IPS DF 6.9 (cell line): ENCODE measurements at regions not wholly inside any gene's neighbourhood (a gene's known extent, or its start where the extent isn't known, plus 50 kb on each side); places are given as distances from the start of the nearest gene placed in this dataset.
"Not testable (repeated sequence)": the region's sequence is repeated elsewhere in the genome, so short reads cannot be mapped to it uniquely, and the experiment has no call there.

Experiments
- DNase-seq: peaks from one replicate; pipeline ENCODE4 v3.0.0-alpha.2; 2013; ENCODE audit warnings: low read depth, low spot score
- H3K27ac ChIP-seq: one replicate; pipeline ENCODE4 v1.5.1; 2013; ENCODE audit warnings: low read length, control low read depth
- H3K27me3 ChIP-seq: 2 replicates; pipeline ENCODE4 v1.6.1; 2013; ENCODE audit warnings: mild to moderate bottlenecking, low read length; ENCODE audit not compliant: control insufficient read depth, insufficient read depth
- H3K36me3 ChIP-seq: 2 replicates; pipeline ENCODE4 v1.6.1; 2013; ENCODE audit warnings: low read length; ENCODE audit not compliant: control insufficient read depth, insufficient read depth
- H3K4me1 ChIP-seq: 2 replicates; pipeline ENCODE4 v1.6.1; 2013; ENCODE audit warnings: low read length; ENCODE audit not compliant: control insufficient read depth, insufficient read depth
- H3K4me3 ChIP-seq: 2 replicates; pipeline ENCODE4 v1.5.1; 2013; ENCODE audit warnings: mild to moderate bottlenecking, low read length
- H3K9me3 ChIP-seq: 2 replicates; pipeline ENCODE4 v1.6.1; 2013; ENCODE audit warnings: low read length, inconsistent platforms; ENCODE audit not compliant: control insufficient read depth, insufficient read depth
- WGBS: extraction: QIAGEN DNeasy Blood & Tissue Kit; methylation state at CpG from one replicate; pipeline ENCODE4 v1.1.7; 2013; ENCODE audit warnings: mixed read lengths, missing lambda C conversion rate; ENCODE audit not compliant: insufficient read length, insufficient coverage; 5-methylcytosine and 5-hydroxymethylcytosine counted together

DNA sequence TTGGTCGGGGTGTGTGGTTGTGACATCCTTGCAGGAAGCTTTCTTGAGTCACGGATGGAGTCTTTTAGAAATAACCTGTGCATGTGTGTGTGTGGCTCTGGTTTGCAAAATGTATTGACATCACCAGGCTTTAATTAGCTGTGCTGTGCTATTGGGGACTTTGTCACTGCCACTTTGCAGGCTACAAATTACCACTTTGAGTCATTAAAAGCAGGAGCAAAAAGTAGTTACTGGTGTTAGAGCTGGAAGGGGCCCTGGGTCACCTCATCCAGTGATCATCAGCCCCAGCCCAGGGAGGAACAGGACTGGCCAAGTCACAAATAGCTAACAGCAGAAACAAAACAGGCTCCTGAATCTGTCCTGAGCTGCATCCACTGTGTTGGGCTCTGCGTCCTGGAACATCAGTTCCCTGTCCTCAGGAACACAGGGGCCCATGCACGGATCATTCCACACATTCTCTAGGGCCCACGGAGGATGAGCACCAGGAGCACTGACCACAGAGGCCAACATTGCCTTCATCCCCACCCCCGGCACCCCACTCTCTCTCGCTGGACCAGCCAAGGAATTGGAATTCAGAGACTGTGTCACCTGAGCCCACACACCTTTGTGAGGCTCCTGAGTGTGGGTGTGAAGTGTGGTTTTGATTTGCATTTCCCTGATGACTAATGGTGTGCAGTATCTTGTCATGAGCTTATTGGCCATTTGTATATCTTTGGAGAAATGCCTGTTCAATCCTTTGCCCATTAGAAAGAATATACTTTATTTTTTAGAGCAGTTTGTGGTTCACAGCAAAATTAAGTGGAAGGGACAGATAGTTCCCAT lies 280.1 kb upstream of the C1orf174 start:
- no peak for DNase-seq
- Histone ChIP-seq H3K9me3 (peaks cover 11% of the 10 kb centered on the region), H3K27ac (no peak overlapping the region), H3K27me3 (no peaks in the 10 kb centered on the region), H3K36me3 (no peaks in the 10 kb centered on the region), H3K4me3 (no peak overlapping the region), H3K4me1 (no peaks in the 10 kb centered on the region)
- WGBS, result no CpG with 5 or more reads among the region's 7 CpGs

- not testable (repeated sequence) for H3K27ac ChIP-seq, H3K4me3 ChIP-seq, H3K36me3 ChIP-seq, H3K9me3 ChIP-seq, DNase-seq, H3K4me1 ChIP-seq, H3K27me3 ChIP-seq
- WGBS, result no CpG with 5 or more reads among the region's 2 CpGs
Measured at GRCh38 chr1:4186486-4186885, 286.4 kb upstream of the C1orf174 start.

DNA sequence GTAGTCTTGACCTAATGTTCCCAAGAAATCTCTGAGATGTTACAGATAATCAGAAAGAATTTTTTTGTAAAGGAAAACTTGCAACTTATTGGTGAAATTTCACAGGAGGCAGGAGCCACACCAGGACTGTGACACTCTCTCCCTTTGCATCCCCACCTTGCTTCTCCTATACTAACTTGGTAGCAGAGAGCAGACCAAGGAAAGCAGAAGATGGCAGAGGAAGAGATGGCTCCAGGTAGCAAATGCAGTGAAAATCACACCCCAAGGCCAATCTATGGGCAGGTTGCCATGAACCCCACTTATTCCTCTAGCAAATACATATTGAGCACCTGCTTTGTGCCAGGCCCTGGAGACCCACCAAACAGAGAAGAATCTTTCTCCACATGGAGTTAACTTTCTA lies 303.4 kb upstream of the C1orf174 start:
- Histone ChIP-seq H3K27ac (no peak overlapping the region), H3K4me1 (no peaks in the 10 kb centered on the region; the same call in 1 of the 2 replicates), H3K27me3 (no peaks in the 10 kb centered on the region), H3K4me3 (no peak overlapping the region), H3K36me3 (no peaks in the 10 kb centered on the region), H3K9me3 (peaks cover 20% of the 10 kb centered on the region)
- no peak for DNase-seq

DNA sequence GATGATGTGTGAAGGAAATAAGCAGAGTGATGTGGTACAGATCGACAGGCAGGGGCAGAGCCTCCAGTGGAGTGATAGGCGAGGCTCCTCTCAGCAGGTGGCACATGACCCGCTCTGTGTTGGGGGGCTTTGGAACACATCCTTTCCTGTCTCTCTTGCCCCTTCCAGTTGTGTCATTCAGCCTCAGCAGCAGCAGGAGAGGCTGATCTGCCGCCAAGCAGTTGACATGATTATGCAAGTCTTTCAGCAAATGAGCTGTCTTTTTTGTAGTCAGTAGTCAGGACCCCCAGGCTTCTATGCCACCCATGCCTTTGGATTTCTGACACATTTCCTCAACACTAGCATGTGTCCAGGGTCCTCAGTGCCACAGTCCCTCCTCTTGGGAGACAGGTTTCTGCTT lies 307.1 kb upstream of the C1orf174 start:
- Histone ChIP-seq H3K27ac (no peak overlapping the region), H3K4me3 (no peak overlapping the region), H3K27me3 (no peaks in the 10 kb centered on the region), H3K9me3 (peaks cover 28% of the 10 kb centered on the region), H3K36me3 (no peaks in the 10 kb centered on the region), H3K4me1 (no peaks in the 10 kb centered on the region; the same call in 1 of the 2 replicates)
- WGBS, result no CpG with 5 or more reads among the region's 4 CpGs
- DNase-seq, result no peak

GRCh38 chr1:4207842-4208692 lies 308.0 kb upstream of the C1orf174 start:
- Histone ChIP-seq H3K27me3 (no peaks in the 10 kb centered on the region), H3K27ac (no peak overlapping the region), H3K4me1 (no peaks in the 10 kb centered on the region; the same call in 1 of the 2 replicates), H3K9me3 (peaks cover 27% of the 10 kb centered on the region), H3K4me3 (no peak overlapping the region), H3K36me3 (no peaks in the 10 kb centered on the region)
- WGBS, result no CpG with 5 or more reads among the region's 10 CpGs
- DNase-seq, result no peak

DNA sequence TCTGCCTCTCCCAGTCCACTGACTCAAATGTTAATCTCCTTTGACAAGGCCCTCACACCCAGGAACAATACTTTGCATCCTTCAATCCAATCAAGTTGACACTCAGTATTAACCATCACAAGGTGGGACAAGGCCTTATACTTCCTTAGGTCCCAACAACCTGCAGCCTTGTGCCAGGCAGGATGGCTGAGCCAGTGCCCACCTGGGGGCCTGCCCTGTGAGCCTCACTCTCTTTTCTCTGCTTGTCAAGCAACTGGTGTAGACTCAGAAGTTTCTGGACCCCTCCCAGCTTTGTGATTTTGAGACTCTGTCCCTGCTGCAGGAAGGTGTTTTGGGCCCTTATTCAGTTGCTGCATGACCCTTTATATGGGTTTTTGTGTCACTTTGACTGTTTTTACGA lies 310.0 kb upstream of the C1orf174 start:
- Histone ChIP-seq H3K36me3 (no peaks in the 10 kb centered on the region), H3K4me1 (no peaks in the 10 kb centered on the region; the same call in 1 of the 2 replicates), H3K27me3 (no peaks in the 10 kb centered on the region), H3K9me3 (peaks cover 24% of the 10 kb centered on the region), H3K27ac (no peak overlapping the region), H3K4me3 (no peak overlapping the region)
- no peak for DNase-seq
- WGBS, result no CpG with 5 or more reads among the region's 1 CpG

- Histone ChIP-seq H3K4me3 (no peak overlapping the region), H3K27me3 (no peaks in the 10 kb centered on the region), H3K27ac (no peak overlapping the region), H3K9me3 (peaks cover 26% of the 10 kb centered on the region), H3K4me1 (no peaks in the 10 kb centered on the region; the same call in 1 of the 2 replicates), H3K36me3 (no peaks in the 10 kb centered on the region)
- DNase-seq, result no peak
- no CpG with 5 or more reads among the region's 5 CpGs for WGBS
Measured at GRCh38 chr1:4212796-4213195, 312.7 kb upstream of the C1orf174 start.

DNA sequence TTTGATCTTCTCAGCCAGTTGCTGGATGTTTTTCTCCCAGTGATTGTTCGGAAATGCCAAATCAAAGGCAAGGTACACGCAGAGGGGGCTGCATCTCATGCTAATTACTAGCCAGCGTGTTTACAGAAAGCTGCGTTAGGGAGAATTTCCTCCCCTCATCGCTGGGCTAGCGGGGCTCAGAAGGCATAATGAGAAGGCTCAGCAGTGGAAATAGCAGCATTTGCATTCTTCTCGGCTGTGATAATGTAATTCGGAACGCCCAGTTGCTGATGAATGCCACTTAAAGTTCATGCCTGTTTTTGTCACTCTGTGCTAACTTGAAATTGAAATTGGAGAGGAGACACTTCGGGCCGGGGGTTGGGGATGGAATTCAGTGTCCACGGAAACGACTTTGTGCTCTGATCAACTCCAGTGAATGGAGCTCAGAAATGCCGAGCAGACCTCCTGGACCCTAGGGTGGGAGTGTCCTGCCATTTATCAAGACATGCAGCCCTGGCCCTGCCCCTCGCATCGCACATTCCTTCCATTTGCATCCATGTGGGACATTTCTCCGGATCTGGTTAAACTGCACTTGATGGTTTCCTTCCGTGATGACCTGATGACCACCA lies 313.4 kb upstream of the C1orf174 start:
- WGBS, result no CpG with 5 or more reads among the region's 18 CpGs
- Histone ChIP-seq H3K27ac (no peak overlapping the region), H3K4me1 (no peaks in the 10 kb centered on the region), H3K27me3 (no peaks in the 10 kb centered on the region), H3K4me3 (no peak overlapping the region), H3K36me3 (no peaks in the 10 kb centered on the region), H3K9me3 (peaks cover 28% of the 10 kb centered on the region)
- no peak for DNase-seq

DNA sequence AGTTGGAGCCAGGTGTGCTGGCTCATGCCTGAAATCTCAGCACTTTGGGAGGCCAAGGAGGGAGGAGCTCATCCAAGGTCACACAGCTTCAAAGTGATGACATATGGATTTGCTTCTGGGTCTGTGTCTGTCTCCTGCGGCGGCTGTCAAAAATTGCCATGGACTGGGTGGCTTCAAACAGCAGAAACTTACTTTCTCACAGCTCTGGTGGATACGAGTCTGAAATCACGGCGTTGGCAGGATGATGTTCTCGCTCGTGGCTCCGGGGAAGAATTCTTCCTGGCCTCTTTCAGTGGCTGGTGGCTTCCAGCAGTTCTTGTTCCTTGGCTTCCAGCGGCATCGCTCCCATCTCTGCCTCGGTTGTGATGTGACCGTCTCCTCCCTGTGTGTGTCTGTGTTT lies 314.8 kb upstream of the C1orf174 start:
- Histone ChIP-seq H3K27ac (no peak overlapping the region), H3K36me3 (no peaks in the 10 kb centered on the region), H3K9me3 (peaks cover 28% of the 10 kb centered on the region), H3K27me3 (no peaks in the 10 kb centered on the region), H3K4me1 (no peaks in the 10 kb centered on the region), H3K4me3 (no peak overlapping the region)
- no CpG with 5 or more reads among the region's 12 CpGs for WGBS
- no peak for DNase-seq

GRCh38 chr1:4215391-4215790 lies 315.3 kb upstream of the C1orf174 start:
- H3K4me1 ChIP-seq, result no peaks in the 10 kb centered on the region
- no peak overlapping the region for H3K4me3 ChIP-seq
- peaks cover 28% of the 10 kb centered on the region for H3K9me3 ChIP-seq
- no peaks in the 10 kb centered on the region for H3K27me3 ChIP-seq
- DNase-seq, result no peak
- H3K36me3 ChIP-seq, result no peaks in the 10 kb centered on the region
- no CpG with 5 or more reads among the region's 11 CpGs for WGBS
- H3K27ac ChIP-seq, result no peak overlapping the region
